WTC11 (cell line): ENCODE measurements at regions not wholly inside any gene's neighbourhood (a gene's known extent, or its start where the extent isn't known, plus 50 kb on each side); places are given as distances from the start of the nearest gene placed in this dataset.

ENCODE experiments used
- ATAC-seq: fragments of 200-7000 bp; cut with Tn5 transposase; 2 replicates; pipeline ENCODE4 v1.10.0; 2021; ENCODE audit warnings: mild to moderate bottlenecking, moderate library complexity
- CTCF ChIA-PET: fragments of 300-600 bp; sonication (Branson Sonifier 250); formaldehyde crosslinking; loops from one replicate; lab custom pipeline; 2021; ENCODE audit warnings: antibody characterized with exemption; lab: Charles Lee
- POLR2A ChIA-PET: fragments of 350-600 bp; sonication (Branson Sonifier 250); formaldehyde crosslinking; loops from one replicate; lab custom pipeline; 2021; ENCODE audit warnings: antibody characterized with exemption; lab: Charles Lee
- DNase-seq: peaks from one replicate; pipeline ENCODE4 v3.0.0; 2021; ENCODE audit warnings: low spot score
- H3K27ac Mint-ChIP-seq: 2 replicates; pipeline ENCODE4 v1.8.0; 2021; ENCODE audit warnings: mixed read lengths
- H3K27me3 Mint-ChIP-seq: 2 replicates; pipeline ENCODE4 v1.8.0; 2021; ENCODE audit warnings: low read depth, mild to moderate bottlenecking, moderate library complexity, mixed read lengths
- H3K36me3 Mint-ChIP-seq: 2 replicates; pipeline ENCODE4 v1.8.0; 2021; ENCODE audit warnings: mixed read lengths
- H3K4me1 Mint-ChIP-seq: 2 replicates; pipeline ENCODE4 v1.8.0; 2022; ENCODE audit warnings: mixed read lengths
- H3K4me3 Mint-ChIP-seq: 2 replicates; pipeline ENCODE4 v1.8.0; 2021; ENCODE audit warnings: mild to moderate bottlenecking, moderate library complexity, mixed read lengths
- H3K9me3 Mint-ChIP-seq: 2 replicates; pipeline ENCODE4 v1.8.0; 2021; ENCODE audit warnings: mixed read lengths
- ATF1 ChIP-seq: sonication (generic); formaldehyde crosslinking; IDR thresholded peaks from 2 replicates; pipeline ENCODE4 v1.8.1; 2023; ENCODE audit warnings: mild to moderate bottlenecking, moderate library complexity, missing genetic modification reagents
- CREB1 ChIP-seq: sonication (generic); formaldehyde crosslinking; IDR thresholded peaks from 2 replicates; pipeline ENCODE4 v1.8.0; 2023; ENCODE audit warnings: mild to moderate bottlenecking, missing genetic modification reagents
- EMX1 ChIP-seq: fragments of 250-450 bp; sonication (Bioruptor Pico); IDR thresholded peaks from 2 replicates; pipeline ENCODE4 v1.8.0; 2021; ENCODE audit warnings: mild to moderate bottlenecking
- ETV6 ChIP-seq: sonication (generic); formaldehyde crosslinking; IDR thresholded peaks from 2 replicates; pipeline ENCODE4 v1.8.1; 2022; ENCODE audit warnings: mild to moderate bottlenecking, missing genetic modification reagents
- FOXJ3 ChIP-seq: sonication (generic); formaldehyde crosslinking; IDR thresholded peaks from 2 replicates; pipeline ENCODE4 v1.9.0; 2021; ENCODE audit warnings: missing genetic modification reagents, mild to moderate bottlenecking, borderline replicate concordance
- FOXK1 ChIP-seq: sonication (generic); formaldehyde crosslinking; IDR thresholded peaks from 2 replicates; pipeline ENCODE4 v1.8.0; 2022; ENCODE audit warnings: mild to moderate bottlenecking, moderate library complexity, missing genetic modification reagents
- GRHL2 ChIP-seq: fragments of 250-450 bp; sonication (Bioruptor Pico); IDR thresholded peaks from 2 replicates; pipeline ENCODE4 v1.8.0; 2022; ENCODE audit warnings: mild to moderate bottlenecking, moderate library complexity; ENCODE audit not compliant: insufficient replicate concordance, severe bottlenecking
- IRF2 ChIP-seq: sonication (generic); formaldehyde crosslinking; IDR thresholded peaks from 2 replicates; pipeline ENCODE4 v1.8.0; 2022; ENCODE audit warnings: low read depth, missing genetic modification reagents, borderline replicate concordance
- JUN ChIP-seq: sonication (generic); formaldehyde crosslinking; IDR thresholded peaks from 2 replicates; pipeline ENCODE4 v1.8.0; 2023; ENCODE audit warnings: mild to moderate bottlenecking, missing genetic modification reagents
- MXD4 ChIP-seq: fragments of 250-450 bp; sonication (Bioruptor Pico); IDR thresholded peaks from 2 replicates; pipeline ENCODE4 v1.8.0; 2021; ENCODE audit warnings: mild to moderate bottlenecking, moderate library complexity, borderline replicate concordance
- NFE2L1 ChIP-seq: sonication (generic); formaldehyde crosslinking; IDR thresholded peaks from 2 replicates; pipeline ENCODE4 v1.8.1; 2023; ENCODE audit warnings: missing genetic modification reagents
- NR1H2 ChIP-seq: sonication (generic); formaldehyde crosslinking; IDR thresholded peaks from 2 replicates; pipeline ENCODE4 v1.9.0; 2021; ENCODE audit warnings: mild to moderate bottlenecking, moderate library complexity, missing genetic modification reagents
- NR3C1 ChIP-seq: sonication (generic); formaldehyde crosslinking; conservative IDR thresholded peaks from 2 replicates; pipeline ENCODE4 v1.8.1; 2023; ENCODE audit warnings: low read depth, mild to moderate bottlenecking, missing genetic modification reagents
- PRRX2 ChIP-seq: fragments of 250-450 bp; sonication (Bioruptor Pico); IDR thresholded peaks from 2 replicates; pipeline ENCODE4 v1.8.0; 2021; ENCODE audit warnings: mild to moderate bottlenecking
- SMAD3 ChIP-seq: sonication (generic); formaldehyde crosslinking; IDR thresholded peaks from 2 replicates; pipeline ENCODE4 v1.8.0; 2022; ENCODE audit warnings: missing genetic modification reagents, mild to moderate bottlenecking, borderline replicate concordance
- TP53 ChIP-seq: sonication (generic); formaldehyde crosslinking; IDR thresholded peaks from 2 replicates; pipeline ENCODE4 v1.8.1; 2023; ENCODE audit warnings: mild to moderate bottlenecking, missing genetic modification reagents
- ZBTB21 ChIP-seq: sonication (generic); formaldehyde crosslinking; IDR thresholded peaks from 2 replicates; pipeline ENCODE4 v1.8.1; 2023; ENCODE audit warnings: mild to moderate bottlenecking, missing genetic modification reagents, borderline replicate concordance
- ZNF121 ChIP-seq: sonication (generic); formaldehyde crosslinking; IDR thresholded peaks from 2 replicates; pipeline ENCODE4 v1.8.0; 2023; ENCODE audit warnings: missing genetic modification reagents
- ZNF219 ChIP-seq: sonication (generic); formaldehyde crosslinking; IDR thresholded peaks from 2 replicates; pipeline ENCODE4 v1.8.0; 2023; ENCODE audit warnings: missing genetic modification reagents, mild to moderate bottlenecking, borderline replicate concordance
- ZNF263 ChIP-seq: sonication (generic); formaldehyde crosslinking; IDR thresholded peaks from 2 replicates; pipeline ENCODE4 v1.8.1; 2022; ENCODE audit warnings: low read depth, mild to moderate bottlenecking, moderate library complexity, missing genetic modification reagents
- TF ChIP-seq, protein P1 (sequence below): sonication (generic); formaldehyde crosslinking; IDR thresholded peaks from 2 replicates; pipeline ENCODE4 v1.8.0; 2023; ENCODE audit warnings: missing genetic modification reagents
- TF ChIP-seq, protein P2 (sequence below): sonication (generic); formaldehyde crosslinking; IDR thresholded peaks from 2 replicates; pipeline ENCODE4 v1.8.0; 2022; ENCODE audit warnings: mild to moderate bottlenecking, missing genetic modification reagents
- TF ChIP-seq, protein P3 (sequence below): sonication (generic); formaldehyde crosslinking; IDR thresholded peaks from 2 replicates; pipeline ENCODE4 v1.8.1; 2023; ENCODE audit warnings: mild to moderate bottlenecking, missing genetic modification reagents, moderate library complexity
- TF ChIP-seq, protein P4 (sequence below): sonication (generic); formaldehyde crosslinking; conservative IDR thresholded peaks from 2 replicates; pipeline ENCODE4 v1.8.1; 2022; ENCODE audit warnings: mild to moderate bottlenecking, missing genetic modification reagents
- TF ChIP-seq, protein P5 (sequence below): sonication (generic); formaldehyde crosslinking; IDR thresholded peaks from 2 replicates; pipeline ENCODE4 v1.8.1; 2023; ENCODE audit warnings: mild to moderate bottlenecking, missing genetic modification reagents

DNA sequence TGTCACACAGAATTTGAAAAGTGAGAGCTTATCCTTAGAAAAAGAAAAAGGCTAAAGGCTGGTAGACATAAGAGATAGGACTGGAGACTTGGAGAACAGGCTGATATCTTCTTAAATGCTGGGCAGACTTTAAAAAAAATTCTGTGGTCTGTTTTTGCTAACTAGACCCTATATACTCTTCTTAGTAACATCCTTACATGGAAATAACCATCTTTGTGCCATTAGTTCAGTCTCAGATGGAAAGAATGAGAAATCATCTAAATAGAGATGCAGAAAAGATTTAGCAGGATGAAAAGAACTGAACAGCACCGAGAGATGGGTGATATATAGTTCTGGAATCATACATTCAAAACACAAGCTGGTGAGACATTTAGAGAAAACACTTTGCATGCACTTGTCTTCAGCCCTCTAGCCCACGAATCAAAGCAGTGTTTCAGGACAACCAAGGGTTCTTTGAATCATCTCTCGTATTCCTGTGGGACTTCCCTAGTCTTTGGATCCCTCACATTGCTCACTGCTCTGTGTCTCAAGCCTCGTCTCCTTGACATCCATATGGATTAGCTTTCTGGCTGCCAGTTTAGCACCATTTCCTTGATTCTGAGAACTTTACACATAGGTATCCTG lies 93.0 kb upstream of the LYSMD4 start:
- Mint-ChIP-seq H3K4me1 (peaks cover 3% of the 10 kb centered on the region; the same call in 1 of the 2 replicates), H3K27ac (no peak overlapping the region)
- DNase-seq, result no peak
- TF ChIP-seq EMX1 (CRISPR knock-in tag) (no peak), ZBTB21 (CRISPR knock-in tag) (no peak), NR1H2 (no peak), IRF2 (CRISPR knock-in tag) (no peak), MXD4 (CRISPR knock-in tag) (no peak), ZNF263 (CRISPR knock-in tag) (no peak), ZNF219 (CRISPR knock-in tag) (no peak), SMAD3 (CRISPR knock-in tag) (no peak), ZNF121 (CRISPR knock-in tag) (no peak), TP53 (CRISPR knock-in tag) (no peak), FOXJ3 (no peak), PRRX2 (CRISPR knock-in tag) (no peak)
- TF ChIP-seq, protein P1, sequence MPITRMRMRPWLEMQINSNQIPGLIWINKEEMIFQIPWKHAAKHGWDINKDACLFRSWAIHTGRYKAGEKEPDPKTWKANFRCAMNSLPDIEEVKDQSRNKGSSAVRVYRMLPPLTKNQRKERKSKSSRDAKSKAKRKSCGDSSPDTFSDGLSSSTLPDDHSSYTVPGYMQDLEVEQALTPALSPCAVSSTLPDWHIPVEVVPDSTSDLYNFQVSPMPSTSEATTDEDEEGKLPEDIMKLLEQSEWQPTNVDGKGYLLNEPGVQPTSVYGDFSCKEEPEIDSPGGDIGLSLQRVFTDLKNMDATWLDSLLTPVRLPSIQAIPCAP, result no peak
- TF ChIP-seq, protein P2, sequence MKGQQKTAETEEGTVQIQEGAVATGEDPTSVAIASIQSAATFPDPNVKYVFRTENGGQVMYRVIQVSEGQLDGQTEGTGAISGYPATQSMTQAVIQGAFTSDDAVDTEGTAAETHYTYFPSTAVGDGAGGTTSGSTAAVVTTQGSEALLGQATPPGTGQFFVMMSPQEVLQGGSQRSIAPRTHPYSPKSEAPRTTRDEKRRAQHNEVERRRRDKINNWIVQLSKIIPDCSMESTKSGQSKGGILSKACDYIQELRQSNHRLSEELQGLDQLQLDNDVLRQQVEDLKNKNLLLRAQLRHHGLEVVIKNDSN, result no peak
- TF ChIP-seq, all 79 proteins: peak for 0
- ChIA-PET POLR2A (no interaction called here), CTCF (no interaction called here)
- Mint-ChIP-seq H3K36me3 (peaks cover 7% of the 10 kb centered on the region), H3K9me3 (peaks cover 11% of the 10 kb centered on the region), H3K4me3 (no peak overlapping the region), H3K27me3 (no peaks in the 10 kb centered on the region; the same call in 1 of the 2 replicates)
- ATAC-seq, result no peak

DNA sequence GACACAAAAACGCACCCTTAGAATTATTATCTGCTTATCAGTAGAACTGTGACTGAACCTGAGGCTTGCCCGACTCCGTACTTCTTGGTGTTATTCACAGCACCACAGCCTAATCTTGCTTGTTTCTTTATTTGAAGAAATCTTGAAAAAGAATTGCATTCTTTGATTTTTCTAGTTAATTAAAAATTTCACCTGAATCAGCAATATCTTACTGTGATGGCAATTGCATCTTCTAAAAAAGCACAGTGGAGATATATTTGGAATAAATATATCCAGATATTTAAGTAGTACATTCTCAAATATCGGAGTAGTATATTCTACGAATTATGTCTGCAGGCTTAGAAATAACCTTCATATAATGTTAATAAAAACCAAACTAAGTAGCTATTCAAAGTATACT lies 90.1 kb upstream of the LYSMD4 start:
- DNase-seq (no peak), ATAC-seq (no peak)
- no peak overlapping the region for H3K4me3 Mint-ChIP-seq
- CTCF ChIA-PET, result no interaction called here
- no peaks in the 10 kb centered on the region for H3K27me3 Mint-ChIP-seq
- H3K36me3 Mint-ChIP-seq, result peaks cover 6% of the 10 kb centered on the region
- POLR2A ChIA-PET, result no interaction called here
- H3K9me3 Mint-ChIP-seq, result peaks cover 11% of the 10 kb centered on the region
- H3K4me1 Mint-ChIP-seq, result peaks cover 3% of the 10 kb centered on the region; the same call in 1 of the 2 replicates
- TF ChIP-seq JUN (CRISPR knock-in tag) (no peak), SMAD3 (CRISPR knock-in tag) (no peak), NR3C1 (CRISPR knock-in tag) (no peak), NFE2L1 (CRISPR knock-in tag) (no peak), ATF1 (CRISPR knock-in tag) (no peak), ETV6 (CRISPR knock-in tag) (no peak), GRHL2 (CRISPR knock-in tag) (no peak), FOXK1 (CRISPR knock-in tag) (no peak), ZNF263 (CRISPR knock-in tag) (no peak), CREB1 (CRISPR knock-in tag) (no peak), EMX1 (CRISPR knock-in tag) (no peak), ZNF121 (CRISPR knock-in tag) (no peak)
- TF ChIP-seq, protein P1, result no peak
- TF ChIP-seq, protein P3, sequence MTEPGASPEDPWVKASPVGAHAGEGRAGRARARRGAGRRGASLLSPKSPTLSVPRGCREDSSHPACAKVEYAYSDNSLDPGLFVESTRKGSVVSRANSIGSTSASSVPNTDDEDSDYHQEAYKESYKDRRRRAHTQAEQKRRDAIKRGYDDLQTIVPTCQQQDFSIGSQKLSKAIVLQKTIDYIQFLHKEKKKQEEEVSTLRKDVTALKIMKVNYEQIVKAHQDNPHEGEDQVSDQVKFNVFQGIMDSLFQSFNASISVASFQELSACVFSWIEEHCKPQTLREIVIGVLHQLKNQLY, result no peak
- TF ChIP-seq, protein P4, sequence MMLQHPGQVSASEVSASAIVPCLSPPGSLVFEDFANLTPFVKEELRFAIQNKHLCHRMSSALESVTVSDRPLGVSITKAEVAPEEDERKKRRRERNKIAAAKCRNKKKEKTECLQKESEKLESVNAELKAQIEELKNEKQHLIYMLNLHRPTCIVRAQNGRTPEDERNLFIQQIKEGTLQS (CRISPR knock-in tag), result no peak
- TF ChIP-seq, protein P5, sequence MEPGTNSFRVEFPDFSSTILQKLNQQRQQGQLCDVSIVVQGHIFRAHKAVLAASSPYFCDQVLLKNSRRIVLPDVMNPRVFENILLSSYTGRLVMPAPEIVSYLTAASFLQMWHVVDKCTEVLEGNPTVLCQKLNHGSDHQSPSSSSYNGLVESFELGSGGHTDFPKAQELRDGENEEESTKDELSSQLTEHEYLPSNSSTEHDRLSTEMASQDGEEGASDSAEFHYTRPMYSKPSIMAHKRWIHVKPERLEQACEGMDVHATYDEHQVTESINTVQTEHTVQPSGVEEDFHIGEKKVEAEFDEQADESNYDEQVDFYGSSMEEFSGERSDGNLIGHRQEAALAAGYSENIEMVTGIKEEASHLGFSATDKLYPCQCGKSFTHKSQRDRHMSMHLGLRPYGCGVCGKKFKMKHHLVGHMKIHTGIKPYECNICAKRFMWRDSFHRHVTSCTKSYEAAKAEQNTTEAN (CRISPR knock-in tag), result no peak
- H3K27ac Mint-ChIP-seq, result no peak overlapping the region
